H9 (cell line): ENCODE measurements at regions not wholly inside any gene's neighbourhood (a gene's known extent, or its start where the extent isn't known, plus 50 kb on each side); places are given as distances from the start of the nearest gene placed in this dataset.

ENCODE experiments used
- DNase-seq: peaks from one replicate; pipeline ENCODE4 v3.0.0-alpha.2; 2017
- H2AFZ ChIP-seq: one replicate; pipeline ENCODE4 v1.6.1; 2013; ENCODE audit warnings: mild to moderate bottlenecking, low read length, control low read depth, moderate library complexity
- H2AK5ac ChIP-seq: 2 replicates; pipeline ENCODE4 v1.6.1; 2013; ENCODE audit warnings: low read length, control low read depth, mixed read lengths; ENCODE audit not compliant: insufficient read length
- H2BK120ac ChIP-seq: one replicate; pipeline ENCODE4 v1.6.1; 2013; ENCODE audit warnings: low read depth, mild to moderate bottlenecking, low read length, control low read depth, inconsistent platforms; ENCODE audit not compliant: poor library complexity, severe bottlenecking
- H2BK12ac ChIP-seq: 2 replicates; pipeline ENCODE4 v1.6.1; 2013; ENCODE audit warnings: low read length, control low read depth, mixed read lengths, low read depth; ENCODE audit not compliant: insufficient read length
- H2BK15ac ChIP-seq: 2 replicates; pipeline ENCODE4 v1.6.1; 2013; ENCODE audit warnings: low read depth, low read length, control low read depth
- H2BK20ac ChIP-seq: one replicate; pipeline ENCODE4 v1.6.1; 2013; ENCODE audit warnings: low read depth, mild to moderate bottlenecking, low read length, control low read depth, inconsistent platforms; ENCODE audit not compliant: poor library complexity, severe bottlenecking
- H2BK5ac ChIP-seq: 2 replicates; pipeline ENCODE4 v1.6.1; 2013; ENCODE audit warnings: low read length, control low read depth, mixed read lengths; ENCODE audit not compliant: insufficient read length
- H3K14ac ChIP-seq: 2 replicates; pipeline ENCODE4 v1.6.1; 2013; ENCODE audit warnings: low read length, control low read depth; ENCODE audit not compliant: insufficient read depth
- H3K18ac ChIP-seq: 2 replicates; pipeline ENCODE4 v1.6.1; 2013; ENCODE audit warnings: low read depth, mild to moderate bottlenecking, mixed read lengths, low read length, control low read depth; ENCODE audit not compliant: insufficient read length
- H3K23ac ChIP-seq: 2 replicates; pipeline ENCODE4 v1.6.1; 2013; ENCODE audit warnings: low read length, control low read depth, mixed read lengths, low read depth; ENCODE audit not compliant: insufficient read length
- H3K23me2 ChIP-seq: 2 replicates; pipeline ENCODE4 v1.6.1; 2013; ENCODE audit warnings: low read depth, mild to moderate bottlenecking, mixed read lengths, low read length, control low read depth; ENCODE audit not compliant: insufficient read length, poor library complexity, severe bottlenecking
- H3K27ac ChIP-seq: 2 replicates; pipeline ENCODE4 v1.5.1; 2013; ENCODE audit warnings: low read length, control low read depth, mixed read lengths, low read depth; ENCODE audit not compliant: insufficient read length
- H3K27me3 ChIP-seq: 2 replicates; pipeline ENCODE4 v1.6.1; 2013; ENCODE audit warnings: low read length, control low read depth, inconsistent platforms; ENCODE audit not compliant: insufficient read depth
- H3K4ac ChIP-seq: 2 replicates; pipeline ENCODE4 v1.6.1; 2013; ENCODE audit warnings: low read depth, mild to moderate bottlenecking, control low read depth, inconsistent platforms, low read length, moderate library complexity
- H3K4me1 ChIP-seq: 2 replicates; pipeline ENCODE4 v1.6.1; 2013; ENCODE audit warnings: low read length, control low read depth, inconsistent platforms; ENCODE audit not compliant: insufficient read depth
- H3K4me2 ChIP-seq: 2 replicates; pipeline ENCODE4 v1.6.1; 2013; ENCODE audit warnings: low read length, control low read depth, mixed read lengths; ENCODE audit not compliant: insufficient read length, insufficient read depth
- H3K56ac ChIP-seq: 2 replicates; pipeline ENCODE4 v1.6.1; 2013; ENCODE audit warnings: low read depth, mild to moderate bottlenecking, mixed read lengths, low read length, control low read depth; ENCODE audit not compliant: insufficient read length
- H3K79me1 ChIP-seq: 2 replicates; pipeline ENCODE4 v1.6.1; 2013; ENCODE audit warnings: low read depth, mild to moderate bottlenecking, moderate library complexity, low read length, control low read depth, inconsistent platforms; ENCODE audit not compliant: insufficient read depth, poor library complexity, severe bottlenecking
- H3K79me2 ChIP-seq: 2 replicates; pipeline ENCODE4 v1.6.1; 2013; ENCODE audit warnings: low read length, control low read depth, inconsistent platforms; ENCODE audit not compliant: insufficient read depth
- H3K9ac ChIP-seq: 2 replicates; pipeline ENCODE4 v1.6.1; 2013; ENCODE audit warnings: low read length, control low read depth, mixed read lengths; ENCODE audit not compliant: insufficient read length; ENCODE audit errors: extremely low read depth
- H3K9me3 ChIP-seq: one replicate; pipeline ENCODE4 v1.6.1; 2013; ENCODE audit warnings: low read depth, low read length, inconsistent platforms; ENCODE audit not compliant: control insufficient read depth
- H3T11ph ChIP-seq: one replicate; pipeline ENCODE4 v1.6.1; 2013; ENCODE audit warnings: mild to moderate bottlenecking, low read length, control low read depth, inconsistent platforms
- H4K20me1 ChIP-seq: one replicate; pipeline ENCODE4 v1.6.1; 2013; ENCODE audit not compliant: control insufficient read depth, insufficient read length, insufficient read depth
- H4K5ac ChIP-seq: 2 replicates; pipeline ENCODE4 v1.6.1; 2013; ENCODE audit warnings: low read depth, mild to moderate bottlenecking, mixed read lengths, low read length, control low read depth; ENCODE audit not compliant: insufficient read length
- H4K8ac ChIP-seq: replicated peaks from 2 replicates; pipeline ENCODE4 v1.6.1; 2013; ENCODE audit warnings: low read length, control low read depth, mixed read lengths, low read depth; ENCODE audit not compliant: insufficient read length
- H4K91ac ChIP-seq: 2 replicates; pipeline ENCODE4 v1.6.1; 2013; ENCODE audit warnings: low read depth, mild to moderate bottlenecking, moderate library complexity, mixed read lengths, low read length, control low read depth; ENCODE audit not compliant: insufficient read length
- H3K27ac Mint-ChIP-seq, 3 experiments: 2 replicates in 2 of 3; 3 replicates in 1 of 3; pipeline ENCODE4 v1.8.0; 2020 to 2021; ENCODE audit warnings: mixed read lengths in 3 of 3, mild to moderate bottlenecking in 1 of 3, moderate library complexity in 1 of 3
- H3K27me3 Mint-ChIP-seq: 2 replicates; pipeline ENCODE4 v1.8.0; 2021; ENCODE audit warnings: low read depth, mild to moderate bottlenecking, moderate library complexity, mixed read lengths
- H3K36me3 Mint-ChIP-seq, 3 experiments: 2 replicates in 2 of 3; 3 replicates in 1 of 3; pipeline ENCODE4 v1.8.0; 2020 to 2021; ENCODE audit warnings: low read depth in 3 of 3, mixed read lengths in 3 of 3; ENCODE audit not compliant: insufficient read depth in 1 of 3
- H3K4me1 Mint-ChIP-seq, 2 experiments: 2 replicates each; pipeline ENCODE4 v1.8.0; 2020; ENCODE audit warnings: mixed read lengths in 2 of 2
- H3K4me3 Mint-ChIP-seq, 2 experiments: 2 replicates in 1 of 2; 3 replicates in 1 of 2; pipeline ENCODE4 v1.8.0; 2020 to 2021; ENCODE audit warnings: mild to moderate bottlenecking in 2 of 2, mixed read lengths in 2 of 2, moderate library complexity in 1 of 2
- H3K9me3 Mint-ChIP-seq, 2 experiments: 2 replicates in 1 of 2; 3 replicates in 1 of 2; pipeline ENCODE4 v1.8.0; 2020; ENCODE audit warnings: mild to moderate bottlenecking in 2 of 2, mixed read lengths in 2 of 2, moderate library complexity in 1 of 2
- CTCF ChIP-seq: fragments of 200-600 bp; sonication (generic); conservative IDR thresholded peaks from 3 replicates; pipeline ENCODE4 v1.8.0; 2021; ENCODE audit warnings: antibody characterized with exemption, mild to moderate bottlenecking
- whole genome bisulfite sequencing: extraction: QIAGEN DNeasy Blood & Tissue Kit; methylation state at CpG from one replicate; pipeline ENCODE4 v1.1.7; 2013; ENCODE audit warnings: missing lambda C conversion rate, low lambda C conversion rate, mixed read lengths; ENCODE audit not compliant: insufficient read length; ENCODE audit errors: extremely low coverage; 5-methylcytosine and 5-hydroxymethylcytosine counted together

DNA sequence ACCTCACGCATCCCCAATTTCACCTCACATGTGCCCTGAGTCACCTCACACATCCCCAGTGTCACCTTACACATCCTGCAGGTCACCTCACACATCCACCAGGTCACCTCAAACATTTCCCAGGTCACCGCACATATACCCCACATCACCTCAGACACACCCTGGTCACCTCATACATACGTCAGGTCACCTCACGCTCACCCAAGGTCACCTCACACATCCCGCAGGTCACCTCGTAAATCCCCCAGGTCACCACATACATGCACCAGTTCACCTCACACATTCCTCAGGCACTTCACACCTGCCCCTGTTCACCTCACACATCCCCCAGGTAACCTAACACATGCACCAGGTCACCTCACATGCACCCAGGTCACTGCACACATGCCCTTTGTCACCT lies 864.0 kb downstream of the TMEM121 start:
- H2AK5ac ChIP-seq = no peak overlapping the region
- H3K9me3 ChIP-seq = peaks cover 75% of the 10 kb centered on the region
- no peak overlapping the region for H3K9ac ChIP-seq
- Mint-ChIP-seq H3K4me3 (no peak overlapping the region; a peak in 1 of 5 replicates), H3K4me1 (no peaks in the 10 kb centered on the region), H3K9me3 (peaks cover 95 to 97% of the 10 kb centered on the region in 2 experiments), H3K27ac (no peak overlapping the region), H3K27me3 (peaks cover 2% of the 10 kb centered on the region), H3K36me3 (peaks cover 16 to 33% (median 18%) of the 10 kb centered on the region in 3 experiments; a peak in 6 of 7 replicates)
- no peak overlapping the region for H4K8ac ChIP-seq
- no peak for TF ChIP-seq CTCF
- no peak overlapping the region for H3K4ac ChIP-seq
- no peak overlapping the region for H3K27ac ChIP-seq
- no peak overlapping the region for H2BK15ac ChIP-seq
- H3K79me1 ChIP-seq = no peaks in the 10 kb centered on the region
- H4K5ac ChIP-seq = no peak overlapping the region
- no peak overlapping the region for H2BK5ac ChIP-seq
- no peak overlapping the region for H3K23ac ChIP-seq
- no peaks in the 10 kb centered on the region for H3K4me1 ChIP-seq
- no peak overlapping the region for H2BK120ac ChIP-seq
- no peaks in the 10 kb centered on the region for H3K23me2 ChIP-seq
- H2BK12ac ChIP-seq = no peak overlapping the region
- no peak overlapping the region for H2AFZ ChIP-seq
- H4K20me1 ChIP-seq = no peaks in the 10 kb centered on the region
- no peaks in the 10 kb centered on the region for H3K79me2 ChIP-seq
- H3K14ac ChIP-seq = no peak overlapping the region
- H3K27me3 ChIP-seq = no peaks in the 10 kb centered on the region
- H3K18ac ChIP-seq = no peak overlapping the region
- no peak for DNase-seq
- no peak overlapping the region for H2BK20ac ChIP-seq
- no peak overlapping the region for H3K4me2 ChIP-seq
- no CpG with 5 or more reads among the region's 6 CpGs for WGBS
- no peak overlapping the region for H4K91ac ChIP-seq
- H3T11ph ChIP-seq = no peak overlapping the region
- H3K56ac ChIP-seq = no peak overlapping the region
